Smooth muscle cell (in vitro differentiated cells): ENCODE measurements at regions not wholly inside any gene's neighbourhood (a gene's known extent, or its start where the extent isn't known, plus 50 kb on each side); places are given as distances from the start of the nearest gene placed in this dataset.

ENCODE experiments used
- DNase-seq: peaks from one replicate; lab custom pipeline; 2025; ENCODE audit not compliant: unreplicated experiment; lab: John Stamatoyannopoulos, UW
- H2AFZ ChIP-seq: fragments of 200-600 bp; sonication (generic); 2 replicates; pipeline ENCODE4 v1.6.0; 2016; ENCODE audit warnings: antibody characterized with exemption, low read depth, mild to moderate bottlenecking
- H3F3A ChIP-seq: fragments of 200-600 bp; sonication (generic); 2 replicates; pipeline ENCODE4 v1.6.0; 2017; ENCODE audit warnings: antibody characterized with exemption, low read depth
- H3K27ac ChIP-seq: fragments of 200-600 bp; sonication (generic); 2 replicates; pipeline ENCODE4 v1.5.1; 2016; ENCODE audit warnings: low read depth, mild to moderate bottlenecking
- H3K27me3 ChIP-seq: fragments of 200-600 bp; sonication (generic); 2 replicates; pipeline ENCODE4 v1.6.1; 2016; ENCODE audit warnings: low read depth, mild to moderate bottlenecking
- H3K36me3 ChIP-seq: fragments of 200-600 bp; sonication (generic); 2 replicates; pipeline ENCODE4 v1.5.1; 2016; ENCODE audit warnings: low read depth
- H3K4me1 ChIP-seq: fragments of 200-600 bp; sonication (generic); 2 replicates; pipeline ENCODE4 v1.5.1; 2016; ENCODE audit warnings: low read depth
- H3K4me2 ChIP-seq: fragments of 200-600 bp; sonication (generic); 2 replicates; pipeline ENCODE4 v1.6.0; 2016; ENCODE audit warnings: mild to moderate bottlenecking
- H3K4me3 ChIP-seq: fragments of 200-600 bp; sonication (generic); 2 replicates; pipeline ENCODE4 v1.5.1; 2016; ENCODE audit warnings: mild to moderate bottlenecking
- H3K79me2 ChIP-seq: fragments of 200-600 bp; sonication (generic); 2 replicates; pipeline ENCODE4 v1.6.0; 2016; ENCODE audit warnings: low read depth, mild to moderate bottlenecking
- H3K9ac ChIP-seq: fragments of 200-600 bp; sonication (generic); 2 replicates; pipeline ENCODE4 v1.6.0; 2016; ENCODE audit warnings: low read depth
- H3K9me3 ChIP-seq: fragments of 200-600 bp; sonication (generic); replicated peaks from 2 replicates; pipeline ENCODE4 v1.5.1; 2016; ENCODE audit warnings: low read depth
- H4K20me1 ChIP-seq: fragments of 200-600 bp; sonication (generic); 2 replicates; pipeline ENCODE4 v1.6.0; 2016; ENCODE audit warnings: low read depth
- WGBS: methylation state at CpG from one replicate; pipeline ENCODE4 v1.1.7; 2016; ENCODE audit warnings: low lambda C conversion rate; 5-methylcytosine and 5-hydroxymethylcytosine counted together
- TF ChIP-seq, protein P1 (sequence below): fragments of 200-600 bp; sonication (generic); IDR thresholded peaks from 2 replicates; pipeline ENCODE4 v1.5.1; 2017; ENCODE audit warnings: borderline replicate concordance, mild to moderate bottlenecking, antibody characterized with exemption; ENCODE audit not compliant: insufficient read depth, poor library complexity, severe bottlenecking

DNA sequence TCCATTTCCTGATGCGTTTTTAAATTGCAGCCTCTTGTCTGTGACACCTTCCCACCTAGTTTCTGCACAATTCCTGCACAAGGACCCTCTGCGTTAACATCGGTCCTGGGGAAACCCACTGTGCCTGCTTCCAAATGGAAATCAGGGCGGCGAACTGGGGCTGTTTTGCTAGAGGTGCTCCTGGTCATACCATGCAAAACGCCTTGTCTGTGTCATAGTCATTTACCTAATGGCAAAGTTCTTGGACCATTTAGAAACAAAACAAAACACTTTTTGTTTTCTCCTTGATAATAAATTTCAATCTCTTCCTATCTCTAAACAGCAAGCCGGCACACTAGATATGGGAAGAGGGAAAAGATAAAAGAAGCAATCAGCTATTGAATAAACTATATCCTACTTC, 206.9 kb upstream of the KLF14 start:
- Histone ChIP-seq H4K20me1 (peaks cover 32% of the 10 kb centered on the region), H3K4me3 (no peak overlapping the region), H3K9ac (no peak overlapping the region)

DNA sequence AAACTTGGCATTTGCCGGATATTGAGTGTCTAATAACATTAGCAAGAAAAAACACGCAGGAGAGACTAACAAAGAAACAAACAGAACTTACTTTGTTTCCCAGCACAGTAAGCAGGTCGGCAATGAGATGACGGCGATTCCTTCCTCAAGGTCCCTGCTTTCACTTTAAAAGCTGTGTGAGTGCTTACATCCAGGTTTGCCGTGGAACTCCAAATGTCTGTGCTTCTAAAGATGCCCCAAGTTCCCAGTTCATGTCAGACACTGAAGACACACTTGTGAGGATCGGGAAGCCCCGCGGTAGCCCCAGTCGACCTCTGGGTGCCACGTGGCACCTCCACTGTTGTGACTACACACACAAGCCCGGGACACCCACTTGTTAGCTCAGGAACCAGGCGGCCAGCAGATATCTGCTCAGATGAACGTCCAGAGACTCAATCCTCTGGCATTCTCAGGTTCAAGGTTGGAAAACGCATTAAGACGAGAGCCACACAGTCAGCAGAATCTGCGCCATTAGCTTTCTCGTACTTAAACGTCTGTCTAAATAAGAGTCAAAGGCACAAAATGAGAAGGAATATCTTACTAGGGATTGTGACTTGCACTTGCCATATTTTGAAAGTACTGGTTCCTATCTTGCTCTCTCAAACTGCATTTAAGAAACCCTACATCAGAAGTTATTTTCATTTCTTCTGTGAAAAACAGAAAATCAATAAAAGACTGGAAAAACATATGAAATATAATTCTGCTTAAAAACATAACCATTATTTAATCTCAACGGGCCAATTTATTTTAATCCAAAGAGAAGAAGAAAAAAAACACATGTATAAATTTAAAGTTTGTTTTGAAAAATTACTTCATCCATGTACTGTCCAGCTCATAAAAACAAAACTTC, 207.6 kb upstream of the KLF14 start:
- no peaks in the 10 kb centered on the region for H3K9me3 ChIP-seq
- no peak overlapping the region for H3K4me2 ChIP-seq
- peaks cover 43% of the 10 kb centered on the region for H3K79me2 ChIP-seq
- no peak overlapping the region for H2AFZ ChIP-seq
- H3K36me3 ChIP-seq = no peaks in the 10 kb centered on the region
- H3F3A ChIP-seq = no peaks in the 10 kb centered on the region
- WGBS = 88% methylated on average over 20 of the region's 20 CpGs
- H3K4me1 ChIP-seq = peaks cover 9% of the 10 kb centered on the region
- no peak overlapping the region for H3K4me3 ChIP-seq
- no peak for DNase-seq
- no peaks in the 10 kb centered on the region for H3K27me3 ChIP-seq
- H3K27ac ChIP-seq = no peak overlapping the region
- TF ChIP-seq, protein P1, sequence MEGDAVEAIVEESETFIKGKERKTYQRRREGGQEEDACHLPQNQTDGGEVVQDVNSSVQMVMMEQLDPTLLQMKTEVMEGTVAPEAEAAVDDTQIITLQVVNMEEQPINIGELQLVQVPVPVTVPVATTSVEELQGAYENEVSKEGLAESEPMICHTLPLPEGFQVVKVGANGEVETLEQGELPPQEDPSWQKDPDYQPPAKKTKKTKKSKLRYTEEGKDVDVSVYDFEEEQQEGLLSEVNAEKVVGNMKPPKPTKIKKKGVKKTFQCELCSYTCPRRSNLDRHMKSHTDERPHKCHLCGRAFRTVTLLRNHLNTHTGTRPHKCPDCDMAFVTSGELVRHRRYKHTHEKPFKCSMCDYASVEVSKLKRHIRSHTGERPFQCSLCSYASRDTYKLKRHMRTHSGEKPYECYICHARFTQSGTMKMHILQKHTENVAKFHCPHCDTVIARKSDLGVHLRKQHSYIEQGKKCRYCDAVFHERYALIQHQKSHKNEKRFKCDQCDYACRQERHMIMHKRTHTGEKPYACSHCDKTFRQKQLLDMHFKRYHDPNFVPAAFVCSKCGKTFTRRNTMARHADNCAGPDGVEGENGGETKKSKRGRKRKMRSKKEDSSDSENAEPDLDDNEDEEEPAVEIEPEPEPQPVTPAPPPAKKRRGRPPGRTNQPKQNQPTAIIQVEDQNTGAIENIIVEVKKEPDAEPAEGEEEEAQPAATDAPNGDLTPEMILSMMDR = no peak
- peaks cover 32% of the 10 kb centered on the region for H4K20me1 ChIP-seq
- H3K9ac ChIP-seq = no peak overlapping the region

More for the DNA sequence above, 206.9 kb upstream of the KLF14 start:
- DNase-seq = no peak
- H3K4me1 ChIP-seq = peaks cover 9% of the 10 kb centered on the region
- WGBS = 88% methylated on average over 7 of the region's 7 CpGs
- H3K36me3 ChIP-seq = no peaks in the 10 kb centered on the region
- no peak overlapping the region for H3K27ac ChIP-seq
- TF ChIP-seq, protein P1 = no peak
- H3K9me3 ChIP-seq = no peaks in the 10 kb centered on the region
- H3F3A ChIP-seq = no peaks in the 10 kb centered on the region
- no peak overlapping the region for H2AFZ ChIP-seq
- no peak overlapping the region for H3K4me2 ChIP-seq
- H3K79me2 ChIP-seq = peaks cover 36% of the 10 kb centered on the region
- no peaks in the 10 kb centered on the region for H3K27me3 ChIP-seq

DNA sequence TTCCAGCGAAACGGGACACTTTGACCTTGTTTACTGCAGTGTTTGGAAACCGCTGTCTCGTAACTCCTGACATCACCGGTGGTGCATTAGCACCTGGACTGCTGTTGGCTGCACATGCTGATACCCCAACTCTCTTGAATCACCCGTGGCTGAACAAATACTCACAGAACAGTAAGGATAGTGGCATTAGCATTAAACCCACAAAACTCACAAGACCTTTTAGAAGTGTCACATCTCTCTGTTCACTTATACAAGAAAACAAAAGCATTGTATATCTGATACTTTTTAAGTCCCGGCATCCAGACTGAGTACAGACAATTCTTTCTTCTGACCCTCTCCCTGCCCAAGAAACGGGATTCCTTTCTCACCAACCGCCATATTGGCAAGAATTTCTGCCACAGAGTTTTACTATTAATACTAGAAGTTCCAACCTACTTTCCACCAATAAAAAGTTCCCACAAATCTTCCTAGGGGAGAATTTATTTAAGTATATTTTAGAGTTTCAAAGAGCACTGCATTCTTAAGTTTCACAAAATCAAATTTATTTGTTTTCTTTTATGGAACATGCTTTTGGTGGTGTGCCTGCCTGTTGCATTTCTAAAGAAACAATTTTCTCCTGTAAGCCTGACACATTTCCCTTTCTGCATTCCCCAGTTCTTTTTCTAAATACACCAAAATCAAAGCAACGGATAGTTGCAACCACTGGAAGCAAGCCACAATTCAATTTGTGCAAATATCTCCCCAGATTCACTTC, 208.4 kb upstream of the KLF14 start:
- WGBS = 94% methylated on average over 10 of the region's 10 CpGs
- TF ChIP-seq, protein P1 = no peak
- no peaks in the 10 kb centered on the region for H3K9me3 ChIP-seq
- H3F3A ChIP-seq = no peaks in the 10 kb centered on the region
- no peak overlapping the region for H3K4me2 ChIP-seq
- peaks cover 46% of the 10 kb centered on the region for H3K79me2 ChIP-seq
- H3K27me3 ChIP-seq = no peaks in the 10 kb centered on the region
- peaks cover 9% of the 10 kb centered on the region for H3K4me1 ChIP-seq
- no peak overlapping the region for H3K9ac ChIP-seq
- H4K20me1 ChIP-seq = peaks cover 36% of the 10 kb centered on the region
- no peaks in the 10 kb centered on the region for H3K36me3 ChIP-seq
- H3K4me3 ChIP-seq = no peak overlapping the region
- no peak overlapping the region for H3K27ac ChIP-seq
- DNase-seq = no peak
- no peak overlapping the region for H2AFZ ChIP-seq
